SU-DHL-6 (cell line): ENCODE measurements at regions not wholly inside any gene's neighbourhood (a gene's known extent, or its start where the extent isn't known, plus 50 kb on each side); places are given as distances from the start of the nearest gene placed in this dataset.

ENCODE experiments used
- H2AFZ ChIP-seq: fragments of 200-600 bp; sonication (generic); 2 replicates; pipeline ENCODE4 v1.6.1; 2014; ENCODE audit warnings: low read depth, mild to moderate bottlenecking, moderate library complexity, mixed read lengths, antibody characterized with exemption, low read length; ENCODE audit not compliant: severe bottlenecking
- H3F3A ChIP-seq: fragments of 200-600 bp; shearing (Covaris generic); 2 replicates; pipeline ENCODE4 v1.6.0; 2016; ENCODE audit warnings: antibody characterized with exemption, mild to moderate bottlenecking; ENCODE audit not compliant: insufficient read depth
- H3K27ac ChIP-seq: fragments of 200-600 bp; sonication (generic); 2 replicates; pipeline ENCODE4 v1.5.1; 2016; ENCODE audit warnings: low read depth, mild to moderate bottlenecking, low read length, moderate library complexity, mixed read lengths
- H3K27me3 ChIP-seq: fragments of 200-600 bp; sonication (generic), shearing (Covaris generic); 2 replicates; pipeline ENCODE4 v1.6.0; 2014; ENCODE audit warnings: mild to moderate bottlenecking, low read length
- H3K36me3 ChIP-seq: fragments of 200-600 bp; sonication (generic); 2 replicates; pipeline ENCODE4 v1.6.1; 2014; ENCODE audit warnings: mild to moderate bottlenecking, low read length, mixed read lengths
- H3K4me2 ChIP-seq: fragments of 300-600, 200-600 bp; shearing (Covaris generic), sonication (generic); 2 replicates; pipeline ENCODE4 v1.6.0; 2014; ENCODE audit warnings: low read length, low read depth, mild to moderate bottlenecking; ENCODE audit not compliant: poor library complexity, severe bottlenecking
- H3K4me3 ChIP-seq: fragments of 200-600 bp; sonication (generic); 2 replicates; pipeline ENCODE4 v1.5.1; 2014; ENCODE audit warnings: antibody characterized with exemption, low read length, mild to moderate bottlenecking, mixed read lengths; ENCODE audit not compliant: insufficient read depth, poor library complexity, severe bottlenecking
- H3K79me2 ChIP-seq: fragments of 200-600 bp; sonication (generic); 2 replicates; pipeline ENCODE4 v1.6.1; 2014; ENCODE audit warnings: mild to moderate bottlenecking, low read length, moderate library complexity; ENCODE audit not compliant: insufficient read depth
- H3K9ac ChIP-seq: fragments of 200-600 bp; sonication (generic); 2 replicates; pipeline ENCODE4 v1.7.0; 2014; ENCODE audit warnings: mild to moderate bottlenecking, low read length
- H3K9me2 ChIP-seq: fragments of 200-600 bp; sonication (generic); replicated peaks from 2 replicates; pipeline ENCODE4 v1.6.1; 2014; ENCODE audit warnings: low read length; ENCODE audit not compliant: insufficient read depth
- H3K9me3 ChIP-seq: fragments of 200-600 bp; sonication (generic); 2 replicates; pipeline ENCODE4 v1.6.1; 2014; ENCODE audit warnings: low read length, mixed read lengths; ENCODE audit not compliant: insufficient read depth
- H4K20me1 ChIP-seq: fragments of 200-600 bp; sonication (generic); 2 replicates; pipeline ENCODE4 v1.6.1; 2014; ENCODE audit warnings: low read depth, mild to moderate bottlenecking, antibody characterized with exemption, low read length, moderate library complexity, mixed read lengths
- CTCF ChIP-seq: fragments of 200-600 bp; sonication (generic); IDR thresholded peaks from one replicate; pipeline ENCODE4 v1.5.1; 2017; ENCODE audit warnings: antibody characterized with exemption, mild to moderate bottlenecking, low read length, moderate library complexity; ENCODE audit not compliant: insufficient read depth, poor library complexity, severe bottlenecking
- EZH2phosphoT487 ChIP-seq: fragments of 200-600 bp; sonication (generic), shearing (Covaris generic); conservative IDR thresholded peaks from 2 replicates; pipeline ENCODE4 v1.6.1; 2018; ENCODE audit warnings: mild to moderate bottlenecking, antibody characterized with exemption, low read length, moderate library complexity, mixed read lengths

GRCh38 chr2:199115169-199115568 is 342.6 kb downstream of the SATB2 start:
- Histone ChIP-seq H3K9ac (no peak overlapping the region), H3K4me2 (no peak overlapping the region), H3K27me3 (no peaks in the 10 kb centered on the region), H3K4me3 (no peak overlapping the region), H3K9me2 (no peaks in the 10 kb centered on the region), H2AFZ (no peak overlapping the region), H4K20me1 (no peaks in the 10 kb centered on the region), H3F3A (no peaks in the 10 kb centered on the region), H3K27ac (no peak overlapping the region), H3K36me3 (no peaks in the 10 kb centered on the region), H3K79me2 (no peaks in the 10 kb centered on the region), H3K9me3 (no peaks in the 10 kb centered on the region)
- TF ChIP-seq EZH2phosphoT487 (no peak), CTCF (no peak)

- H4K20me1 ChIP-seq: no peaks in the 10 kb centered on the region
Measured at GRCh38 chr2:199113111-199113510, 344.6 kb downstream of the SATB2 start.

GRCh38 chr2:199111458-199111857 is 346.3 kb downstream of the SATB2 start:
- Histone ChIP-seq H3K27me3 (no peaks in the 10 kb centered on the region), H4K20me1 (no peaks in the 10 kb centered on the region), H3K9me3 (no peaks in the 10 kb centered on the region), H3K4me3 (no peak overlapping the region), H3K9ac (no peak overlapping the region), H3K4me2 (no peak overlapping the region), H3K79me2 (no peaks in the 10 kb centered on the region), H3K27ac (no peak overlapping the region), H2AFZ (no peak overlapping the region), H3K36me3 (no peaks in the 10 kb centered on the region), H3K9me2 (no peaks in the 10 kb centered on the region), H3F3A (no peaks in the 10 kb centered on the region)
- TF ChIP-seq EZH2phosphoT487: no peak
- no peak for TF ChIP-seq CTCF

More at GRCh38 chr2:199113111-199113510, 344.6 kb downstream of the SATB2 start:
- Histone ChIP-seq H3K36me3 (no peaks in the 10 kb centered on the region), H3K27me3 (no peaks in the 10 kb centered on the region), H3F3A (no peaks in the 10 kb centered on the region), H3K79me2 (no peaks in the 10 kb centered on the region), H3K9ac (no peak overlapping the region), H3K9me3 (no peaks in the 10 kb centered on the region), H3K27ac (no peak overlapping the region), H3K4me3 (no peak overlapping the region), H3K9me2 (no peaks in the 10 kb centered on the region), H3K4me2 (no peak overlapping the region), H2AFZ (no peak overlapping the region)
- TF ChIP-seq CTCF: no peak
- TF ChIP-seq EZH2phosphoT487: no peak
